GM18507 (cell line): ENCODE measurements at regions not wholly inside any gene's neighbourhood (a gene's known extent, or its start where the extent isn't known, plus 50 kb on each side); places are given as distances from the start of the nearest gene placed in this dataset.
A peak's percentile ranks its signal among the peaks of the same experiment; 100 is the strongest.

Experiments used
- DNase-seq: peaks from one replicate; pipeline ENCODE4 v3.0.0; 2011; ENCODE audit warnings: low read depth; ENCODE audit not compliant: insufficient read length; ENCODE audit errors: extremely low spot score
- FAIRE-seq: peaks from 2 replicates; lab custom pipeline; 2011; peaks lifted over from hg19 to GRCh38; lab: Jason Lieb, UNC

DNA sequence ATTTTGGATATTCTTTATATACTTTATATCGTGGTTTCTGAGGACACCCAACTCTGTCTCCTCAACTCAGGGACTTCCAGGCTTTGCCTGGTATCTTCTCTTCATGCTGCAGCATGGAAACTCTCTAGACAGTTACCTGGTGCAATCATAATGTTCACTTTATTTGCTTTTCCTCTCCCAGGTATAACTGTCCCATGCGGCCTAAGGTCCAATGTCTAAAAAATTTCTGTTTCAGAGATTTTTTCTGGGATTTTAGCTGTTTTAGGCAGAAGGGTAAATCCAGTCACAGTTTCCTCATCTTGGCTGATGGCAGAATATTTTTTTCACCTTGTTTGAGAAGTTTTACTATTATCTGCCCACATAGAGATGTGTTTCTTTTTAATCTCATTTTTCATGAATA, 139.9 kb upstream of the KCNMB2 start:
- DNase-seq, result no peak
- FAIRE-seq, result no peak

DNA sequence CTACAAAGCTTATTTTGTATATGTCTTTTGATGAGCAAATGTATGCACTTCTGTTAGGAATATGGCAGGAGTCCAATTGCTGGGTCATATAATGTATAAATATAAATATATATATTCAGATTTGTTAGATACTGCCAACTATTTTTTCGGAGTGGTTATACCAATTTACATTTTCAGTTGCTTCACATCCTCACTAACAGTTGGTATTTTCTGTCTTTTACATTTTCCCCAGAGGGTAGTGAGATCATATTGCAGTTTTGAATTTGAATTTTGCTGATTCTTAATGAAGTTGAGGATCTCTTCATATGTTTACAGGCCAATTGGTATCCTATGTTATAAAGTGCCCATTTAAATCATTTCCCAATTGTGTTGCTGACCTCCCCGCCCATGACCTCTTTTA, 139.0 kb upstream of the KCNMB2 start:
- DNase-seq (no peak), FAIRE-seq (no peak)

DNA sequence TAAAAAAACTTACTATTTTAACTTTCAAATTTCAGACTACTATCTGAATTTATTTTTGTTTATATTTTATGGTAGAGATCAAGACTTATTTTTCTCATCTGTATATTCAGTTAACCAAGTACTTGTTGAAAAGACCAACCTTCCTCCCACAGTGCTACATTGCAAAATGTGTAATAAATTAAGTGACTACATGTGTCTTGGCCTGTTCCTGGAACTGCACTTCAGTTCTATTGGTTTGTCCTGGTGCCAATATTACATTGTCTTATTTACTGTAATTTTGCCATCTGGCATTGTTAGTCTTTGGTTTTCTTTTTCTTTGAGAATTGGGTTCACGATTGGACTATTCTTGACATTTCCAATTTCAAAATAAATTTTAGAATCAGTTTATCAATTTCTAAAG, 138.4 kb upstream of the KCNMB2 start:
- DNase-seq (no peak), FAIRE-seq (no peak)

DNA sequence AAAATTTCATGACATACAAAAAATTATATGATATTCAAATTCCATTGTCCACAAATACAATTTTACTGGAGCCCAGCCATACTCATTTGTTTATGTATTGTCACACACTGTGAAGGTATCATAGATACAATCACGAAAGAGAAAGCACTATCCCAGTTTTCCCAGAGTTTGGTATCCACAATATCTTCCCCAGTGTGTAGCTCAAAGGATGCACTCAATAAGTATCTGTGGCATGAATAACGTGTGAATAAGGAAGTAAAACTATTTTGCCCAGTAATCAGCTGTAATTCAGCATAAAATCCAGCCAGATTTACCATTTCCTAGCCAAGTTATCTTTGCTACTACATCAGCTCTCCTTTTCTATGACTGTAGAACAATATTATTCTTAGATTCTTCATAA, 131.3 kb upstream of the KCNMB2 start:
- no peak for FAIRE-seq
- DNase-seq, result no peak

DNA sequence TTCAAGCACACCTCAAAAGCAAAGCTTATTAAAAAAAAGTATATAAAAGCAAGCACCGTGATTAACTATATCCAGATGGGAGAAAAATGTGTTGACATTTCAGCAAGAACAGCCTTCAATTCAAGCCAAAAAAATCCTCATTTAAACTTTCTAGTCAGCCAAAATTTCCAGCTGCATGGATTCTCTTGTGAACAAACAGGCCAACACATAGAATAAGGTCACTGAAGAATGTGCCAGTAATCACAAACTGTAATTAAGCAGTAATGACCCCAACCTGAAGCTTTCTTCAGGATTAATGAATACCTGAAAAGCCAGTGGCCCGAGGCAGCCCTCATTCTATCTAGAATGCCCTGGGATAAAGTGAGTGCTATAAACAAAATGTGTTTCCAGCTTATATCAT, 130.7 kb upstream of the KCNMB2 start:
- no peak for DNase-seq
- FAIRE-seq, result no peak

DNA sequence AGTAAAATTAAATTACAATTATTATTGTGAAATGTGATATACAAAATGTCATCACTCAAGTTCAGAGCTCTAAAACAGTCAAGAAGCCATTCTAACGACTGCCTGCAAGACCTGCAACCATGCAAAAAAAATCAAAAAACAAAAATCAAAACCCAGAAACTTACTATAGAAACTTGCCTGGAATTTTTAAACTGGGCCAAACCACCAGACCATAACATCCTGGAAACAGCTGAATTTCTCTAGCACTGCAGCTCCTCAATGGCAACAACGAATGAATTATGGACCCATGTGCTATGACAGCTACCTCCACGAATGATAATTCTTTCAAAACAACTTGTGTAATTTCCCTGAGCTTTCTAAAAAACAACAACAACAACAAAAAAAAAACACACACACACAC, 130.0 kb upstream of the KCNMB2 start:
- DNase-seq (no peak), FAIRE-seq (no peak)

DNA sequence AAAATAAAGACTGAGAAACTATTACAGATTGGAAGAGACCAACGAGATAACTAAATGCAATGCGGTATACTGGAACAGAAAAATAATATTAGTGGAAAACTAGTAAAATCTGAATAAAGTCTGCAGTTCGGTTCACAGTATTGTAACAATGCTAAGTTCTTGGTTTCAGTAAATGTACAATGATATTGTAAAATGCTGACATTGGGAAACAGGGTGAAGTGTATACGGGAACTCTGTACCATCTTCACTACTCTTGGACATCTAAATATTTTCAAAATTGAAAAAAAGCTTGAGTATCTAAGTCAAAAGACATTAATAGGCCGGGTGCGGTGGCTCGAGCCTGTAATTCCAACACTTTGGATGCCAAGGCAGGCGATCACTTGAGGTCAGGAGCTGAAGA, 120.9 kb upstream of the KCNMB2 start:
- DNase-seq, result no peak
- FAIRE-seq, result no peak

DNA sequence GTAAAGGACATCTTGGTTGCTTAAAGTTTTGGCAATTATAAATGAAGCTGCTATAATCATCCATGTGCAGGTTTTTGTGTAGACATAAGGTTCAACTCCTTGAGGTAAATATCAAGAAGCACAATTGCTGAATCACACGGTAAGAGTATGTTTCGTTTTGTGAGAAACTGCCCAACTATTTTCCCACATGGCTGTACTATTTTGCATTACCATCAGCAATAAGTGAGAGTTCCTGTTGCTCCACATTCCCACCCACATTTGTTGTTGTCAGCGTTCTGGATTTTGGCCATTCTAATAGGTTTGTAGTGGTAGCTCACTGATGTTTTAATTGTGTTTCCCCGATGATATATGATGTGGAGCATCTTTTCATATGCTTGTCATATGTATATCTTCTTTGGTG, 118.5 kb upstream of the KCNMB2 start:
- no peak for DNase-seq
- no peak for FAIRE-seq

DNA sequence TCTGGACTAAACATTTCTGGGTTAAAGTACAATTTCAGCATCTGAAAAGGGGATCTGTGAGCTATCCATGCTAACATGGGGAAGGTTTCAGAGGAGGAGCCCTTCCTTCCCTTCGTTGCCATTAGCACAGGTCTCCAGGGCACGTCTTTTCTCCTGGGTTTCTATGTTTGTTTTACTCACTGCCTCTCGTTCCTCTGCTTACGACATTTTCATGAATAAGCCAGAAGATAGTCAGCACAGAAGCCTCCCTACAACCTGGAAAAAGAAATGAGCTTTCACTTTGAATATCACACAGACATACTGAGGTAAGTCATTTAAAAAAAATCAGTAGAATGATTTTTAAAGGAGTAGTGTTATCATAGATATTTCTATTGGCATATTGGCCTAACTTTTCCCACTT, 117.2 kb upstream of the KCNMB2 start:
- DNase-seq, result no peak
- FAIRE-seq, result no peak

DNA sequence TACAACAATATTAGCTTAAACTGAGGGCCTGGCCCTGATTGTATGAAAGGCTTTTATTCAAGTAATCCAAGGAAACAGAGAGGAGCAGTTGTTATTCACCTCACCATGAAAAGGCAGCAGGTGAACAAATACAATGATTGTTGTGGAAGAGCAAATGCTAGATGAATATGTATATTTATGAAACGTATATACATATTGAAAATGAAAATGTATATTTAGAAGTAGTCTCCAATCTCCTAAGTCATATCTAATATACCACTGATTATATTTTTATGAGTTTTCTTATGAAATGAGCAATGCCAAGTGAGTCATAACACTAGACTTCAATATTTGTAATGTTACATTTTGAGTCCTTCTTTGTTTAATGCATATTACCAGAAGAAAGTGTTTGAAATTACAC, 116.2 kb upstream of the KCNMB2 start:
- no peak for DNase-seq
- no peak for FAIRE-seq

DNA sequence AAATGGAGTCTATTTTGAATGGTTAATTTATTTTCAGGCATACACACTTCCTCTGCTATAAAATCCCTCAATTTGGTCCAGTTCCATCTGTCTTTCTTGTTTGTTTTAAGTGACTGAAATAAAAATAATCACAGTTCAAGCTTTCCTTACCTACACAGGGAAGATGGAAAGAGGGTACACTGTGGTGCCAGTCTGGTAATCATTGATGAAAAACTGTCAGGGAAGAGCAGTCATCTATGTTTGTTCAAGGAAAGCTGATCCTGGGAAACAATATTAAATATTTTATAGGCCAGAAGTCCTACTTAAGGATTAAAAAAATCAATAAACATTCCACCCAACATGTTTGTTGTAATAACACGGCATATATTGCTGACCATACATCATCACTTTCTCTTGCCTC, 115.2 kb upstream of the KCNMB2 start:
- DNase-seq (no peak), FAIRE-seq (no peak)

DNA sequence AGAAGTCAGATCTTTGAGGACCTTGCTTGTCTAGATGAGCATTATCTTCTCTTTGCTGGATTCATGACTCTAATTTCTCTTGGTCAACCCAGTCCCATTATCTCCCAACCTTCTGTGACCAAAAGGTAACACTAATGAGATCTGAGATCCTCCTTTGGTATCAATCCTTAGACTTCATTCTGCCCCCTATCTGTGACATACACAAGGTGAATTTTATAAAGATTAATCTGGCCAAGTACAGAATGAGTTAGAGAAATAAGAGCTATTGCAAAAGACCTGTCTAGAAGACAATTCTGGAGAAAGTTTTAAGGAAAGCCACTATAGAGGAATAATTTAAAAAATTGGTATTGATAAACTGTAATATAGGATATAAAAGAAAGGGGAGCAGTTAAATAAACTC, 113.8 kb upstream of the KCNMB2 start:
- no peak for DNase-seq
- no peak for FAIRE-seq

DNA sequence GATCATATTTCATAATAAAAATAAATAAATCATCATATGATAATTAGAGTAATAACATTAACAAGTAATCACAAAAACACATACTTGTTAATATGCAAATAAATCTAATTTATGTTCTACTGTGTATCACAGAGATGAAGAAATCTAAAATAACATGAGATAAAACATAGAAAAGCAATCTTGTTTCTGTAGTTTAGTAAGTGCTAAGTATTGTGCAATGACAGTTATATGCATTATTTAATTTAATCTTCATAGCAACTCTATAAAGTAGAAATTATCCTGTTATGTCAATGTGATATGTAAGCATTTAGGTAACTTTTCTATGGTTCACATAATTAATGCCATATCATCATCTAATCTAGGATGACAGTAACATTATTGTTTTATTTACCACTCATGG, 108.2 kb upstream of the KCNMB2 start:
- DNase-seq (no peak), FAIRE-seq (no peak)

DNA sequence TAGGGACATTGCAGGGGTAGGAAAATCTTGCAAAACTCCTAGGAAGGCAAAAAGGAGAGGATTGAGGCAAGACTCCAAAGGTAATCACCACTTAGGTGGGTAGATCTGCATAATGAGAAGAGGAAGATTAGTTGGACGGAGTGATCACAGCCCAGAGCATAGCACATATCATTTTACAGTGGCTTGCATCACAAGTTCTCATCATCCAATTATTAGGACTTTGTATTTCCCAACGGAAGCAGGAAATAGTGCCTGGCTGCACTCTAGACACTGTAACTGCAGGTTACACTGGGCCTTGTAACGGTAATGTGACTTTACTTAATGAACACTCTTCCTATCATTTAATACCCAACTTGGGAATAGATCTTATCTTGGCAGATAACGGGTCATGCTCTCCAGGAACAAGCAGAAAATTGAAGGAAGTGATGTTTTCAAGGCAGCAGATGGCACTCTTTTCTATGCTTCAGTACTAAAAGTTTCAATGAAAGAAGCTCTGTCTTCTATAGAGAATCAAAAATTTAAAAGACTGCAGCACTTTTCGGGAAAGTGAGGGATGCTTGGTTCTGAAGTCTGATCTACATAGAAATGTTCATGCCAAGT, 101.9 kb upstream of the KCNMB2 start:
- no peak for DNase-seq
- peak; percentile 66 for FAIRE-seq

DNA sequence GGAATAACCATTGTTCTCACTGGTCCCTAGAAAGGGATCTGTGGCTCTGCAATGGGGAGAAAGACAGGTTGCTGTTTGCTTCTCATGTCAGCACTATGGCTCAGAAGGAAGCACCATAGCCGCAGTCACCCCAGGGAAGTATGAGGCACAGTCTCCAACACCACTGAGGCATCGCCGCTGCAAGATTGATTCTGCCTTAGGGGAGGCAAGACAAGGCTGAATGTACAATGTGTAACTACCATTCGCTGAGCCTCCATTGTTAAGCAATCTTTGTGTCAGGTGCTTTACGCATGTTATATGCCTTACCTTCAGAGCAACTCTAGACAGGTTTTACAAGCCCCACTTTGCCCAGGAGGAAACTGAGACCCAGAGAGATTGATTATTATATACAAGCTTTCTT, 100.7 kb upstream of the KCNMB2 start:
- DNase-seq (no peak), FAIRE-seq (no peak)

DNA sequence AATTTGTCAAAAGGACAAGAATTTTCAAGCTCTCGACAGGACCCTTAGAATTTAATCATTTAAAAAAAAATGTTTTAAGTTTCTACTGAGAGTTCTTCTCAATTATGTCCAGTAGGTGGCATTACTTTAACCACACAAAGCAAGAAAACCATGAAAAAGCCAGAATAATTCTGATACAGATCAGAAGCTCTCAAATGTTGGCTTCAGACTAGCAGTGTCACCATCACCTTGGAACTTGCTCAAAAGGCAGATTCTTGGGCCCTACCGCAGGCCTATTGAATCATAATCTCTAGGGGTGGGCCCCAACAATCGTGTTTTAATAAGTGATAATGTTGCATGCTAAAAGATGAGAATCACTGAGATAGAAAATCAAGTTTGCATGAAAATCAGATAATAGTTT, 99.5 kb upstream of the KCNMB2 start:
- DNase-seq (peak; percentile 7), FAIRE-seq (peak; percentile 76)

DNA sequence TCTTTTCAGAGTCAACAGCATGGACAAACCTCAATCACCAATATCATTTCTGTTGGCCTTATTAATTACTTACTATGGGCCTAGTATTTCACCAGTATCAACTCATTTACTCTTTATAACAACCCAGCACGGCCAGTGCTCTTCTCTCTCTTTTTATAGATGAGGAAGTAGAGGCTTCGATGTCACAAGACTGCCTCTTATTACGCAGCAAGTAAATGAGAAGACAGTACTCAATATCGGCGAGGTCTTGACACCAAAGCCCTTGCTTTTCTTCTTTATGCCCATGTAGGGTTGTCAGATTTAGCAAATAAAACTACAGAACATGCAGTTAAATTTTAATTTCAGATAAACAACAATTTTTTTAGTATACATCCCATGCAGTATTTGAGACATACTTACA, 99.0 kb upstream of the KCNMB2 start:
- FAIRE-seq (no peak), DNase-seq (no peak)

DNA sequence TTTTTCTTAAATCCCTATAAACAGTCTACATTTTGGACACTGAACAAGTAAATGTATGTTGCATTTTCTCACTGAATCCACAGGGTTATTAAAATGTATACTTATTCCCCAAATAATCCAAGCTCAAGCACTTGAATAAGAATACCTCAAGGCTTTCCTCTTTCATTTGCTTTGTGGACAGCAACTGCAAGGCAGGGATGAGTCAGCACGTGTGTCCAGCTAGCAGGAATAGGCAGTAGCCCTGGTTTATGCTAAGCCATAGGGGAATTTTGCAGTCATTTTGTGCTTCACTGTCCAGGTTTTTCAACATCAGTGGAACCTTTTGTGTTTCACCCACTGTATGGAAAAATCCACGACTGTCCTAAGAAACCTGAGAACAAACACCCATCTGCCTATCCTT, 96.7 kb upstream of the KCNMB2 start:
- peak; percentile 59 for FAIRE-seq

DNA sequence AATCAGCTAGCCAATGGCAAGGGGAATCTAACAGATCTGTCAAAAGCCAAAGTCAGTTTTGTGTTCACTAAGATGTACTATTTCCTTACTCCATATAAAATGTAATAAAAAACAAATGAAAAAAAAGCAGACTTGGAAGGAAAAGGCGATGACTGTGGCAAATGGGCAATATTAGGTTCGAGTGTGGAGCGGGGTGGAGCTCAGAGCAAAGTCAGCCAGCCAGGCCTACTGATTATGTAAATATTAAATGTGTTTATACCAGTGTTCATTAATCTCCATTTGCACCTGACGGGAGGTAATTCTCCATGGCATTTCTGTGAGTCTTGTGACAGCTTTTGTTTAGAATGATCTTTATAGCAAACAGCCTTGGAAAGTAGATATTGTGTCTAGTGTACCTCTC, 96.2 kb upstream of the KCNMB2 start:
- no peak for DNase-seq
- no peak for FAIRE-seq

More for the DNA sequence above, 96.7 kb upstream of the KCNMB2 start:
- DNase-seq, result no peak

DNA sequence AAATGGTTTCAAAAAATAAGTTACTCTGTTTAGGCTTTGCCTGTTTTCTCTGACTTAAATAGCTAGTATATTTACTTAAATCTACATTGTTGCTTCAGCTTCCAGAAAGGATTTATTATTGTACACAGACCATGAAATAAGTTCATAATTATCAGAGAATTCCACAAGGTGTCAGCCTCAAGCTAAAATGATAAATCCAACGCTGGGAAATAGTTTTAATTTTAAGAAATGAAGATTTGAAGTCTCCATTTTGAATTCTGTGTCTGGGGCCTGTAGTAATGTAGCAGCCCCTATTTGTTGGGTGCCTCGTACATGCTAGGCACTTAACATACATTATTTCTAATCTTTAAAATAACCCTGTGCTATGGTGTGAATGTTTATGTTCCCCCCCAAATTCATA, 92.6 kb upstream of the KCNMB2 start:
- DNase-seq (no peak), FAIRE-seq (no peak)

DNA sequence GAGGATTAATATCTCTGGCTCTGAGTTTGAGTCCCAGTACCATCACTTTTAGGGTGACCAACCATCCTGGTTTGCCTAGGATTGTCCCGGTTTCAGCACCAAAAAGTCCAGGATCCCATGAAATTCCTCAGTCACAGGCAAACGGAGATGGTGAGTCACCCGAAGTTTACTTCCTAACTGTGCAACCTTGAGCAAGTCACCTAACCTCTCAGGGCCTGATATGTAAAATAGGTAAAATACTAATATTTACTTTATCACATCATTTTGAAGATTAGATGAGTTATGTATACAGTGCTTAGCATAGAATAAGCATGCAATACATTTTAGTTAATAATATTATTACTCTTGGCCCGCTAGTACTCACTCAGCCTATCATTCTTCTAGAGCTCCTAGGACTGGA, 91.1 kb upstream of the KCNMB2 start:
- DNase-seq, result no peak
- FAIRE-seq, result no peak

DNA sequence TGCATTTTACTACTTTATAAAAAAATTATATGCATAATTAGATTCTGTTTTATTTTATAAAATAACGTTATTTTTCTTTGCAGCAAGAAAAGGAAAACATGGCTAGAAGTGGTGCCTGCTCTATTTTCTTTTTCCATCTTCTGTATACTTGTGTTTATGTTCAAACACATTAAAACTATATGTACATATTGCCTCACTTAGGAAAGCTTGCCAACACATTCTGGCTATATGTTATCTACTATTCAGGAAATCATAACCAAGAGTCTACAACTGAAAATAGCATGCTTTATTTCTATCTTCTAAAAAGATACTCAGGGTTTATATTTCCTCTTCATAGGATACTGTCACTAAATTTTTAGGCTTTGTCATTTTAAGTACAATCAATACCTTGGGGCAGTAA, 90.2 kb upstream of the KCNMB2 start:
- no peak for DNase-seq
- FAIRE-seq, result no peak
